NCI-H2227 treated with DMSO at 0.1 percent for 48 hours (cell line): ENCODE measurements at regions not wholly inside any gene's neighbourhood (a gene's known extent, or its start where the extent isn't known, plus 50 kb on each side); places are given as distances from the start of the nearest gene placed in this dataset.
A peak's percentile ranks its signal among the peaks of the same experiment; 100 is the strongest.

Experiments used
- DNase-seq: peaks from one replicate; lab custom pipeline; 2025; lab: John Stamatoyannopoulos, UW

DNA sequence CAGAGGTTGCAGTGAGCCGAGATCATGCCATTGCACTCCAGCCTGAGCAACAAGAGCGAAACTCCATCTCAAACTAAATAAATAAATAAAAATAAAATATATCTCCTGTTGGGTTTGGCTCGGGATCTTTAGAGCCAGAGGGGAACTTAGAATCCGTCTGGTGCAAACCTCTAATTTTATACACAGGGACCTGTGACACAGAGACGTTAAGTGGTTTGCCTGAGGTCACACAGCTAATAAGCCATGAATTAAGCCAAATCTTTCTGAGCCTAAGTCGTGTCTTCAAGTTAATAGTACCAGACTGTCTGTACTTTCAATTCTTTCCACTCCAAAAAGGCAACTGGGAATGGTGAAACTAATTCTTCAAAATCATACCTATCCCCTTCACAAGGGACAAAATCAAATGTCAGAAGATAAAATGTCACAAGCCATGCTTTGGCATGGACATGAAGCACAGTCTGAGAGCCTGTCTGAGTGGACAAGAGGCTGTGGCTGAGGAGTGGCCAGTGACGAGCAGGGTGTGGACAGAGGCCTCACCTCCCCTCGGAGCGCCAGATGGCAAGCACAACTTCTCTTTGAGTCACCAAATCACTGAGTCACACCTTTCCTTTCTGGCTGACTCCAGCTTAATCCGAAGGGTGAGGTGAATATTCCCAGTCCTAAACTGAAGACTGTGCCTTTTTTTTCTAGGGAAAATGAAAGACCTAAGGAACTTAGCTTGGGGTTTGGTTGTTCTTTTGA lies 177.4 kb downstream of the TFAP2A start:
- DNase-seq = no peak

DNA sequence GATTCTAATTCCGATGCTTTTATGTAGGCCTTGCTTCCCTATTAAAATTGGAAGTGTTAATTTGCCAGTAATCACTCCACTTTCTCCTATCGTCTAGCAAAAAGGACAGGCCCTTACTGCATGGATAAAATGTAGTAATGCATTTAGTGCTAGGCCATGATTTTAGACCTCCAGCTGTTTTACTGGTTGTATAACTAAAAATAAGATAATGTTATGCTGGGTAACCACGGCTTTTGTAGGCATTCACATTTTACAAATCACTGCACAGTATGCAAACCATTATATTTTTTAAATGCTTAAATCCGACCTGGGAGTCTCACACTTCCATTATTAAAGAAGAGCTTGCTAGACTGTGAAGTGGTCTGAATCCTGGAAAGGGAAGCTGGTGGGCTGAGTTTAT lies 179.5 kb downstream of the TFAP2A start:
- peak; percentile 26 for DNase-seq

DNA sequence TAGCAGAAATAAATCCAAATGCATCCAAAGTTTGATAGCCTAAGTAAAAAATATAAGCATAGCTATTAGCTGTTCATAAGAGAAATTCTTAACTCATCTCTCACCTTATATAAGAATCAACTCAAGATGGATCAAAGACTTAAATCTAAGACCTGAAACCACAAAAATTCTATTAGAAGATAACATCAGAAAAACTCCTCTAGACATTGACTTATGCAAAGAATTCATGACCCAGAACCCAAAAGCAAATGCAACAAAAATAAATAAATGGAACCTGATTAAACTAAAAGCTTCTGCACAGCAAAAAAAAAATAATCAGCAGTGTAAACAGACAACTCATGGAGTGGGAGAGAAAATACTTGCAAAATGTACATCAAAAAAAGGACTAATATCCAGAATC lies 184.3 kb downstream of the TFAP2A start:
- DNase-seq = no peak

DNA sequence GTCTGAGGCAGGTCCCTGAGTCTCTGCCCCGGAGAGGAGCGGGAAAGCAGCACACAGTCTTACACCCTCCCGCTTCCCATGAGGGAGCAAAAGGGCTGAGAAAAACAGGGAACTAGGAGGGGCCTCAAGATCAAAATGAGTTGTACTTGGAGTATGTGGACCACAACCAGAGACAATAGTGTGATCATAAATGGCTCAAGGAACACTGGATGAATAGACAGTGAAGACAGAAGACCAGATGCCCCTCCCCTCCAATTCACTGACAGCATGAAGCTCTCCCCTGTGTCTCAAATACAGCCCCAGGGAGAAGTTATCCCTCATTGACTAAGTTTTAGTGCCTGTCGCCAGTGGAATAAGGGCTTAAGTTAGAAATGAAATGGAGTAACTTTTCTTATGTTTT lies 191.0 kb downstream of the TFAP2A start:
- DNase-seq = no peak

DNA sequence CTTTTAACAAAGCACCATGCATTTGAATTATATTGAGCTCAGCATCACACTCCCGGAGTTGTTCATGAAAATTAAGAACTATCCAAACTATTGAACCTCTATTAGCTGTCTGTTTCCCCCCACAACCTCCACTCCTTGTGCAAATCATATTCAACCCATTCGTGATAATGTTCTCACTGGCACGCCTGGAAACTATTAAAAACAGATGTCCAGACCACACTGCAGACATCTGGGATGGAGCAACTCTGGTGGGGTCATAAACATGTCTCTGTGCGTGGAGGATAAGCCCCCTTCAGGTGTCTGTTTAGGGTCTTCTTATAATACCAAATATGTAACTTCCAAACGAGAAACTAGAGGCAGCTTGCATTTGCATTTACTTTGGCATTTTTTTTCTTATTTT lies 193.7 kb downstream of the TFAP2A start:
- no peak for DNase-seq

DNA sequence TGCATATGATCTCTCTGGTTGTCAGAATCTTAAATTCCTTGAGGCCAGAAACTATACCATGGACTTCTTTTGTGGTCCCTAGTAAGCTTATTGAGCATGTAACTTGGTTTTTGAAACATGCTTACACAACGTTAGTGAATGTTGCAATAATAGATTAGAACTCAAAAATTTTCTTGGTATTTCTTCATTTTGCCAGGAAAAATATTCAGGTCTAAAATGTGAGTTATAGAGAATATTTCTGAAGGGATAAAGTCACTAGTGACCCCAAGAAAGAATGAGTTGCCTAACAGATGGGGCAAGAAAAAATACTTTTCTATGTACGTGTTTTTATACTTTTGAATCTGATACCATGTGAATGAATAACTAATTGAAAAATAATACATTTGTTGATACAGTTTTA lies 195.4 kb downstream of the TFAP2A start:
- no peak for DNase-seq

DNA sequence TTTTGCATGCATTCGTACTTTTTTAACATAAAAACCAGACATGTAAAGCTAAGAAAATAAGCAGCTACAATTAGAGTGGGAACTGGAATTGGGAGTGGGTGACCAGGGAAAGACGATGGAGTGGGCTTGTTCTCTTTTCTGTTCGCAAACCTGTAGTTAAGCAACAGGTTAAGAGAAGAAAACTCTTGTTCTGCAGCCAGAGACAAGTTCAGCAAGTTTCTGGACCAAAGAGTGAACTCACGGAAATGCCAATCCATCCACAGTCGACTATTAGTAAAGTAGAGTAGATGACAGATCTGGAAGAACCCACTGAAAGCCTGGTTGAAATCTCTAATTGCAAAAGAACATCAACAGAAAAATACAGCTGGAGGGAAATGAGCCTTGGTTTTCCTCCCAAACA lies 197.8 kb downstream of the TFAP2A start:
- no peak for DNase-seq

DNA sequence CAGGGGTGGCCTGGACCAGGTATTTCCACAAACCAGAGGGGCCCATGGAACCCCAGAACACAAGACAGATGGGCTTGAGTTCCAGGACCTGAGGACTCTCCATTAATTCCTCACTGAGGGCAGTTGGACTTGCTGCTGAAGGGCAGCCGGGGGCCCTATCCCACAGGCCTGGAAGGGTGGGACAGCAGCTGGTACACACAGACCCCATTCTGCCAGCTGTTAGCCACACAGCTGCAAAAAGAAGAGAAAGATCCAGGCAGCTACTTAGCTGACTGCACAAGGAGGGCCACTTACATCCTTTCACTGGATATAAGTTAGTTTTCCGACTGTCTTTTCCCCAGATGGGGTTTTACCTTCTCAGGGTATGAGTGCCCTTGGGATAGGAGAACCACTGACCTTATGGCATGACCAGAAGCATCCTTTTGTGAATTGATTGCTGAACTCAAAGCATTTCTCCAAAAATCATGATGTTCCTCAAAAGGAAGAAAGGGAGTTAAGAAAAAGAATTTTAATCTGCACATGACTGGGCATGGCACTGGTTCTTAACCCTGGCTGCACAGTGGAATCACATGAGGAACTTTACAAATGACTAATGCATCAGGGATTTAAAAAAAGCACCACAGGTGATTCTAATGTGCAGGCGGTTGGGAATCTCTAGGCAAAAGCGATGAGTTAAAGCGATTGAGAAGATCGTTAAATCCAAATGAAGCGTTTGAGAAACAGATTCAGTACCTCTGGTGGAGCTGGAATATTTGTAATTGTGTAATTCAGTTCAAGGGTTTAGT lies 199.4 kb downstream of the TFAP2A start:
- DNase-seq = no peak

DNA sequence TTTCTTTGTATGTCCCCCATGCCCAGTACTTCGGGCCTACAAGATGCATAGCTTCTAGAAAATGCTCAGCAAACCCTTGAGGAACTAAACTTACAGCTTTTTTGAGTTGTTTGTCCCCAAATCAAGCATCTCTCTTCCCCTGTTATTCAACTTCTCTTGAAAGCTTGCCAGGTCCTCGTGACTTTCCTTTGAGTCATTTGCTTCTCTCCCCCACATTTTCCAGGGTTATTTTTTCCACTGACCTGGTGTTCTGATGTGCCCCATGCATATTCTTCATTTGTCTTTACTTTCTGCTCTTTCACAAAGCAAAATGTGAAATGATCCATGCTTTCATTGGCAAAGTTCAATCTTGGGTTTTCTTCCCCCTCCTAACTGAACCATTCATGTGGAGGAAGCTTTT lies 204.8 kb downstream of the TFAP2A start:
- no peak for DNase-seq

DNA sequence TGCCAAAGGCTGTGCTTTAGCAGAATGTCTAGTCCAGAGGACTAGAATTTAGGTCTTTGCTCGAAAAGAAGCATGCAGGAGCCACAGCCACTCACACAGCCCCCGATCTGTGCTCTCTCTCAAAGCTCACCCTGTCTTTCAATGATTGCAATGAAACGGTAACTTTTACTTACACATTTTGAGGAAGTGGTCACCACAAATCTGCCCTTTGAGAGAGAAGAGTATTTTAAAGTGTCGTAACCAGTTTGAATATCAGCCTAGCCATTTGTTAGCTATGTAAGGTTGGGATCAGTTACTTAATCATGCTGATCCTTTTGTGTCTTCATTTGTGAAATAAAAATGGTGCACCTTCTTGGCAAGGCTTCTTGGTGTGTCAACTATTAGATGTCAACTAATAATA lies 209.0 kb downstream of the TFAP2A start:
- no peak for DNase-seq

DNA sequence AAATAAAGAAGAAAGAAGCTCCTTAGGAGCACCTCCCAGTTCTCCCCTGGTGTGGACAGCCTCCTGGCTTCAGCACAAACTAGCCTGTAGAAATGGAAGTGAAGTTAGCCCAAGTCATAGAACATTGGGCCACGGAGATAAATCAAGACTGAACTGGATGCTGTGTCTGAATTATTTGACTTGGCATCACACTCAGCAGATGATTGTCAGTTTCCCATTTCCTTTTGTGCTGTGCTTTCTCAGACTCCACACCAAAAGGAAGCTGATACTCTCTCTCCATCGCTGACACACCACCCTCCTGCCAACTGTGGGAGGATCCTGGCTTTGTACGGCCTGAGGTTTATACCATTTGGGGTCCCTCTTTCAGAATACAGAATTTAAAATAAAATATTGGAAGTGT lies 209.8 kb downstream of the TFAP2A start:
- DNase-seq = no peak

DNA sequence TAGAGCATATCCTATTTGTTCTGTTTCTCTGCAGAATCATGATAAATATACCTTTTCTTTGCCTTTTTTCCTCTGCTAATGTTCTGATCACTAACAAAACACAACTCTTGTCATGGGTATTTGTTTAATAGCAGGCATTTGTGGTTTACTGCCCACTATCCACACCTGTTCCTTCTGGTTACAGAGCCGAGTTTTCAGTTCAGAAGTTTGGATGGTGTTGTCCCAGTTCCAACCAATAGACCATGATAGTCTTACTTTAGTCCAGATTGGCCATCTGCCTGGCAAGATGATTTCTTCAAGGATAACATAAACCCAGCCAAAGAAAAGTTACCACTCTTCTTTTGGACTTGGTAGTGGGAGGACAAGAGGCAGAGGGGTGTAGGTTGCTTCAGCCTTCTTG lies 211.2 kb downstream of the TFAP2A start:
- no peak for DNase-seq

DNA sequence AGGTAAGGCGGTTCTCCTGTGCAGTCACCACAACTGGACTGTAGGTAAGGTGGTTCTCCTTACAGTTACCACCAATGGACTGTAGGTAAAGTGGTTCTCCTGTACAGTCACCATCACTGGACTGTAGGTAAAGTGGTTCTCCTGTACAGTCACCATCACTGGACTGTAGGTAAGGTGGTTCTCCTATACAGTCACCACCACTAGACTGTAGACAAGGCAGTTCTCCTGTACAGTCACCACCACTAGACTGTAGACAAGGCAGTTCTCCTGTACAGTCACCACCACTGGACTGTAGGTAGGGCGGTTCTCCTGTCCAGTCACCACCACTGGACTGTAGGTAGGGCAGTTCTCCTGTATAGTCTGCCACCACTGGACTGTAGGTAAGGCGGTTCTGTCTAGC lies 212.3 kb downstream of the TFAP2A start:
- no peak for DNase-seq

DNA sequence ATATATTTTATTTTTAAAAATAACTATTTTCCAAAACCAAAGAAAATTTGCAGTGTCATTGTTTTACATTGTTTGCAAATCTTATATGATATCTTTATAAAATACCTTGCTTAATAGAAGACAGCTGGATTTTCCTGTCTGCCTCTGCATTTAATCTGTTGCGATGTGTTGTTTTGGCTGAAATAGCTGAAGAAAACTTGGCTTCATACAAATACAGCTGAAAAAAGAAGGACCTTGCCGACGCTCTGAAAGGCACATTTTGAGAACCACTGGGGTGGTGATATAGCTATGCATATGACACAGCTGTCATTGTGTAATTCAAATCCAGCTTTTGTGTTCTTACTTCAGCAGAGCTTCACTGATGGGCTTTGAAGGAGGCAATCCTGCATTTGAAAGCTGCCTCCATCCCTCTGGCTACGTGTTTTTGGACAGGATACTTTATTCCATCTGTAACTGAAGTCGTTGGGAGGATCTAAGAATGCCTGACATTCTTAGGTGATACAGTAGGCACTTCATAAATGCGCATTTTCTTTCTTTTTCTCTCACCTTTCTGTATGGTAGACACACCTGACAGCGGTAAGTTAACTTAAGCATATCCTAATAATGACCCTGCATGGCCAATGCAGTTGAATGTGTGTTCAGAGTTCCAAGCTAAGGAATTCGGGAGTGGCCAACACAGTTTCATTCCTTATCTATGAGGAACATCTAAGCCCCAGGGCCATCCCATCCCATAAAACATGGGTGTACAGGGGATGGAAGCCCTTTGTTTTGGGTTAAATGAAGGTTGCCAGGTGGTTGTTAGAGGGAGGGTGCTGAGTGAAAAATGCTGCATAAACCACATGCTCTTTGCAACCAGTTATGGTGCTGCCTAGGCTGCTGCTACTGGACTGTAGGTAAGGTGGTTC lies 213.0 kb downstream of the TFAP2A start:
- no peak for DNase-seq

DNA sequence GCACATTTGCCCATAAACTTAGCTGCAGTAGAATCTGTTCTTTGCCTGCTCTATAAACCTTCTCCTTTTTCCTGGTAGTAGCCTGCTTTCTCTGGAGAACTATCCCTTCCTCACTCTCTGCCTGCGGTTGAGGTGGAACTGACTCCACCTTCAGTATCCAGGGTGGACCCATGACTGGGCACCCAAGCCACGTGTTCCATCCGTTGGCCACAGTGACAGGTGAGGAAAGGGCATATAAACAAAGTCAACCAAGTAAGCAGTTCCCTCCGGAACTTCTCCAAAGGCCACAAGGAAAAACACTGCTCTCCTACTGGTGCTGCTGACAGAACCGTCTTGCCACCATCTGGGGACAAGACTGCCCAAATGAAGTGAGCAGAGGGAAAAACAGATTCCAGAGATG lies 218.8 kb downstream of the TFAP2A start:
- DNase-seq = no peak

DNA sequence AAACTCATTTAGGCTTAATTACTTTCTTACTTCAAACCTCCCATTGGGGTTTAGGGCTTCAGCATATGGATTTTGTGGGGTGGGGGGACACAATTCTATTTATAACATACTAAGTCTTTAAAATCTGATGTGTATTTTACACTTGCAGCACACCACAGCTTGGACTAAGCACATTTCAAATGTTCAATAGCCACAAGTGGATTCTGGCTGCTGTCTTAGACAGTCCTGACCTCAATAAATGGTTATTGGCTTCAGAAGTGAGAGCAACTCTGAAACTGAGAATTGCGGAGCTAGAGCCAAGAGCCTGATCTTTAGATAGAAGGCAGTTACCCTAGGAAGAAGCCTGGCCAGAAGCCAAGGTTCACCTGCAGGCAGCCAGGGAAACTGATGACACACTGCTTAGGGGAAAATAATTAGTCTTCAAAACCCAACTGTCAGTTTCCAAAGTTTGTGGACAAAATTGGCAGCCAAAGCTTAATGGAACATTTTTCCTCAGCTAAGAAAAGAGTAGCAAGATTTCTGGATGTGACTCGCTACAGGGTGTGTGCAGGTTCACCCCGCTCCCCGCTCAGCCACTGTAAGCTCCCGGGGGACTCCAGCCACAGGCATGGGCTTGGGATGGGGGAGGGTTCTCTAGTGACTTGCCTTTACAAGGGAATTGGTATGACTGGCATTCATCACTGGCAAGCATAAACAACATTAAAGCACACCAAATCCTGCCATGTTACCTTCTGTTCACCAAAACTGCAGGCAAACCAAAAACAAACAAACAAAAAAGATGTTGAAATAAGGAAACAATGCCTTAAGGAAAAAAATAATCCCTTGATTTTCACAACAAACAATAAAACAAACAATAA lies 219.8 kb downstream of the TFAP2A start:
- DNase-seq = no peak

DNA sequence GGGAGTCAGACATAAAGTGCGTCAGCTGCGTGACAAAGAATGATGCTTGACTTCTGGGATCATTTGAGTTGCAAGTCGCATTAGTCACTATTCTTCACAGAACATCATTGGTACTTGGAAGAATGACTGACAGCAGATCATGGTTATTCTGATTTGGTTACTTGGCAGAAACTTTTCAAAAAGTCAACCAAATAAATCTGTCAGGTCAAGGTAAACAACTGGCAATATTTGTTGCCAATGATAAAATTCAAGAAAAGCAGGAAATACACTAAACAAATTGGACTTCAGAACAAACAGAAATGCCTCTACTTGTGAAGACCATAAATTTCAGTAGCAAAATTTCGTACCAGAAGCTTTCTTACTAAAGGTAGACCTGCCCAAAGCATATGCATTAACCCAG lies 221.6 kb downstream of the TFAP2A start:
- DNase-seq = no peak

DNA sequence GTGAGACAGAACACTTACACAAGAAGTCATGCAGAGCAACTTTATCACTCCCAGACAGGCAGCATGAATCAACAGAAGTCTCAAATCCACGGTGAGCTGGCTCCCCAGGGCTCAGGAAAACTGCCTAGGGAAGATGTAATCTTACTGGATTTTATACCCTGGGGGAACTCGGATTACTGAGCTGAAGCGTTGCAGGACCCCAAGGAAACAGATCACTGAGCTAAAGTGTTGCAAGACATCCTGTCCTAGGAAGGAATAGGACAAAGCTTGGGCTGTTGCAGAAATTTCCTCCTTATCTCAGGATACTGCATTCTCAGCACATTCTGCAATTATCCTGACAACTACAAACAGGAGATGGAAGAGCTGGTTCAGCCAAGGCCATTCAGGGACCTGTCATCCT lies 224.8 kb downstream of the TFAP2A start:
- DNase-seq = no peak

DNA sequence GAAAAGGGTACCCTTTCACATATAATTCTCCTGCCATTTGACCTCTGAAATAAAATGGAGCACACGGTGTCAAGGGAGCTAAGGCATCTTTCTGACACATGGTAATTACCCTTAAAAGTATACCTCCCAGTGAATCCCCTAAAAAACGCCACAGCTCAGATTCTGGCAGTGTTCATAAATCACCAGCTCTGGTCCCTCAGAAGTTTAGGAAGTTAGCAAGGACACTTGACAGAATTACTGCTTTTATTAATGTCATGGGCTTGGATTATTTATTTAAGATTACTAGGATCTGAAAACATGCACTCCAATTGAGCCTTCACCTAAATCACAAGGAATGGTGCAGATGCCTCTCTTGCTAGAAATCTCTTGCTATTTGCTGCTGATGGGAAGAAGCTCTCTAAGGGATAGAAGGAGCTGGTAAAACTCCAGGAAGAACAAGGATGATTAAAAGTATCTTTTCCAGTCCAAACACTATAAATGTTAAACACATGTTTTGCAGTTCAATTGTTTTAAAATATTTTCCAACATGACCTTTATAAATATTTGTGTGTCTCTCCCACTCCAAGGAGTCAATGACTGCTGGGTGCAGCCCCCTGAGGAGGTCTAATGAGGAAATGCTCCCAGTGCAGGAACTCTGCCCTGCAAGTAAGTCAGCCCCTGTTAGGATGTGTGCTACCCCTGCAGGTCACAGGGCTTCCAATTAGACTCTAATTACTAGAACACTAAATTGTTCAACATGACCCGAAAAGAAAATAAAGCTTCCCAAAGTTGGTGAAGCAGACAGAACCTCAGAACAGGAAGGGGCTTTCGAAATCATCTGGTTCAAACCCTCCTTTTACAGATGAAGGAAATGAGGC lies 230.3 kb downstream of the TFAP2A start:
- DNase-seq = peak; percentile 28

DNA sequence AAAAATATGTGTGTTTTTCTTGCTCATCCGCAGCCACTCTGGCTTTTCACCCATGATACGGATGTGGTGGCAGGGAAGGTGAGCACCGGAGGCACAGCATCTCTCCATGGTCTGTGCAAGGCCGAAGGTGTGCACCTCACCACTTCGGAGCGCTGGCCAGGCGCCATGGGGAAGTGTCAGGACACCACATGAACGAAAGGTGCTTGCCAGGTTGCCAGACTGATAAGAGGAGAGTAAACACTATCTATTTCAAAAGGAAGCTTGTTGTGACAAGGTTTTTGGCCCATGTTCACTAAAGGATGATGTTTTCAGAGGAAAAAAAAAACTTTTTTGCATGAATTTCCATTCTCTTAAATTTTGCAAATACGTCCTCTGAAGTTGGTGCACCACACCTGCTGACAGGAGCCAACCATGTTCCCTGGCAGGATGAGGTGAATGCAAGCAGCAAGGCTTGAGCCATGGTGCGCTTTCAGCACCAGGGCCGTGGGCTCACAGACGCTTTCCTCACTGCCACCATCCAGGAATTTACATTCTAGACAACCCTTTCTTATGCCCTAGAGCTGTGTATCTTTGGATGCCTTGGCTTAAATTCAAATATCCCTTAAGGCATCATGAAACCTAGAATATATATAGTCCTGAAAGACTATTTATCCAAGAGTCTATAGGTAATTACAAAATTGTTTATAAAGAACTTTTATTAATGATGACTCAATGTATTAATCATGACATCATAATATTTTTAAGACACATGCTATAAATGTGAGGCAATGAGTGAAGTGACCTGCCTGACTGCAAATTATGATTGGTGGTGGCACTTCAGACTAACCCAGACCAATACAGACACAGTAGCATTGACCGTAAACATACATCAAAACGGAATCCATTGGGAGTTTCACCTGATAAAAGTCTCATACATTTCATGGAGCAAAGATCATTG lies 234.5 kb downstream of the TFAP2A start:
- DNase-seq = no peak
